Fibroblast of mammary gland (primary cell): ENCODE measurements at regions not wholly inside any gene's neighbourhood (a gene's known extent, or its start where the extent isn't known, plus 50 kb on each side); places are given as distances from the start of the nearest gene placed in this dataset.

Experiments used
- DNase-seq: peaks from one replicate; pipeline ENCODE4 v3.0.0-alpha.2; 2010; ENCODE audit warnings: low read depth
- H3K4me3 ChIP-seq: 2 replicates; pipeline ENCODE4 v1.5.1; 2011; ENCODE audit warnings: low read depth, mild to moderate bottlenecking, low read length, moderate library complexity; ENCODE audit not compliant: control insufficient read depth
- CTCF ChIP-seq: conservative IDR thresholded peaks from 2 replicates; pipeline ENCODE4 v1.5.1; 2011; ENCODE audit warnings: low read depth, low read length, inconsistent platforms; ENCODE audit not compliant: control insufficient read depth, insufficient read depth

- no peak for DNase-seq
- H3K4me3 ChIP-seq = no peak overlapping the region
Observed at GRCh38 chr6:30795549-30796293, 51.4 kb upstream of the IER3 start.

More at GRCh38 chr6:30795549-30796293, 51.4 kb upstream of the IER3 start:
- no peak for TF ChIP-seq CTCF
